Tibial artery (tissue), 4 donors: ENCODE measurements at regions not wholly inside any gene's neighbourhood (a gene's known extent, or its start where the extent isn't known, plus 50 kb on each side); places are given as distances from the start of the nearest gene placed in this dataset.

Experiments used
- DNase-seq, 2 donors: peaks; one replicate each; pipeline ENCODE4 v3.0.0-alpha.2; 2019
- H3K27ac ChIP-seq, 2 donors: fragments of 200-600 bp; sonication (generic) in 1 of 2; 1 replicate in 1 of 2; 2 replicates in 1 of 2; pipeline ENCODE4 v1.5.1; 2018 to 2019; ENCODE audit warnings: mild to moderate bottlenecking in 1 of 2
- H3K27me3 ChIP-seq, 2 donors: fragments of 200-600 bp; sonication (generic) in 1 of 2; one replicate each; pipeline versions ENCODE4 v1.5.1 to v1.6.0; 2016 to 2019
- H3K36me3 ChIP-seq, 3 donors: fragments of 200-600 bp; sonication (generic) in 2 of 3; one replicate each; pipeline ENCODE4 v1.5.1; 2016 to 2019; ENCODE audit warnings: mild to moderate bottlenecking in 2 of 3
- H3K4me1 ChIP-seq, 4 donors: fragments of 200-600 bp; sonication (generic) in 2 of 4; 1 replicate in 3 of 4; 2 replicates in 1 of 4; pipeline ENCODE4 v1.5.1; 2016 to 2019
- H3K4me3 ChIP-seq, 2 donors: fragments of 200-600 bp; sonication (generic) in 1 of 2; 1 replicate in 1 of 2; 2 replicates in 1 of 2; pipeline ENCODE4 v1.5.1; 2018 to 2019; ENCODE audit warnings: mild to moderate bottlenecking in 2 of 2
- H3K9me3 ChIP-seq, 3 donors: fragments of 200-600 bp; sonication (generic) in 1 of 3; one replicate each; pipeline ENCODE4 v1.5.1; 2016 to 2019
- intact Hi-C: fragments of 100-400 bp; cut with DNase I; formaldehyde crosslinking; loops from one replicate; pipeline ENCODE4 v1.15.0; 2023; ENCODE audit warnings: low total_unique reads
- TF ChIP-seq, protein P1 (sequence below), 2 experiments: fragments of 200-600 bp in 1 of 2; fragments of 450-650 bp in 1 of 2; IDR thresholded peaks; one replicate each; pipeline ENCODE4 v1.5.1; 2017 to 2019; ENCODE audit warnings: antibody characterized with exemption in 2 of 2, mild to moderate bottlenecking in 1 of 2, moderate library complexity in 1 of 2

GRCh38 chr5:142492781-142493281 is 168.0 kb upstream of the SPRY4 start:
- H3K27ac ChIP-seq: peak overlapping the region; percentile 38 to 63

GRCh38 chr5:142491679-142492078 is 166.9 kb upstream of the SPRY4 start:
- TF ChIP-seq, protein P1, sequence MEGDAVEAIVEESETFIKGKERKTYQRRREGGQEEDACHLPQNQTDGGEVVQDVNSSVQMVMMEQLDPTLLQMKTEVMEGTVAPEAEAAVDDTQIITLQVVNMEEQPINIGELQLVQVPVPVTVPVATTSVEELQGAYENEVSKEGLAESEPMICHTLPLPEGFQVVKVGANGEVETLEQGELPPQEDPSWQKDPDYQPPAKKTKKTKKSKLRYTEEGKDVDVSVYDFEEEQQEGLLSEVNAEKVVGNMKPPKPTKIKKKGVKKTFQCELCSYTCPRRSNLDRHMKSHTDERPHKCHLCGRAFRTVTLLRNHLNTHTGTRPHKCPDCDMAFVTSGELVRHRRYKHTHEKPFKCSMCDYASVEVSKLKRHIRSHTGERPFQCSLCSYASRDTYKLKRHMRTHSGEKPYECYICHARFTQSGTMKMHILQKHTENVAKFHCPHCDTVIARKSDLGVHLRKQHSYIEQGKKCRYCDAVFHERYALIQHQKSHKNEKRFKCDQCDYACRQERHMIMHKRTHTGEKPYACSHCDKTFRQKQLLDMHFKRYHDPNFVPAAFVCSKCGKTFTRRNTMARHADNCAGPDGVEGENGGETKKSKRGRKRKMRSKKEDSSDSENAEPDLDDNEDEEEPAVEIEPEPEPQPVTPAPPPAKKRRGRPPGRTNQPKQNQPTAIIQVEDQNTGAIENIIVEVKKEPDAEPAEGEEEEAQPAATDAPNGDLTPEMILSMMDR (IDR thresholded peaks at IDR 0.05): no peak
- intact Hi-C loops: no loop called here
- Histone ChIP-seq H3K27me3 (no peaks in the 10 kb centered on the region), H3K36me3 (no peaks in the 10 kb centered on the region), H3K9me3 (no peaks in the 10 kb centered on the region), H3K27ac (no peak overlapping the region), H3K4me3 (no peak overlapping the region), H3K4me1 (peaks cover 0 to 42% (median 20%) of the 10 kb centered on the region in 4 donors)
- DNase-seq: no peak

More at GRCh38 chr5:142492781-142493281, 168.0 kb upstream of the SPRY4 start:
- Histone ChIP-seq H3K9me3 (no peaks in the 10 kb centered on the region), H3K4me1 (peaks cover 0 to 46% (median 20%) of the 10 kb centered on the region in 4 donors), H3K27me3 (no peaks in the 10 kb centered on the region), H3K4me3 (no peak overlapping the region), H3K36me3 (no peaks in the 10 kb centered on the region)
- TF ChIP-seq, protein P1 (IDR thresholded peaks at IDR 0.05): no peak
- DNase-seq: no peak
- intact Hi-C loops: no loop called here

GRCh38 chr5:142491270-142491669 is 166.4 kb upstream of the SPRY4 start:
- no peak for DNase-seq
- Histone ChIP-seq H3K4me1 (peaks cover 0 to 38% (median 20%) of the 10 kb centered on the region in 4 donors), H3K27me3 (no peaks in the 10 kb centered on the region), H3K4me3 (no peak overlapping the region), H3K9me3 (no peaks in the 10 kb centered on the region), H3K27ac (no peak overlapping the region), H3K36me3 (no peaks in the 10 kb centered on the region)
- intact Hi-C loops: no loop called here
- TF ChIP-seq, protein P1 (IDR thresholded peaks at IDR 0.05): no peak

DNA sequence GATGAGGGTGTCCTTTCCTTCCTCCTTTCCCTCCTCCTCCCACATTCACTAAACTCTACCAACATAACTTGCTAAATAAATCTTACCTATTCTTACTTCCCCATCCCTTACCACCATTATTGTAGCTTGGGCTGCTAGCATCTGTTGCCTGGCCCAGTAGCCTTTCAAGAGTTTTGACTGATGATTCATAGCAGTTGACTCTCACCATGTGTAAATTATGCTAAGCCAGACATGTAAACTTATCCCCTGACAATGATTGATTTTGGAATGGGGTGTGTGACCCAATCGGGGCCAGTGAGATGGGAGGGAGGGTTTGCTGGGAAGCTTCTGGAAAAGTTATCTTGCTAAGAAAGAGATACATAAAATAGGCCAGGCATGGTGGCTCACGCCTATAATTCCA is 161.8 kb upstream of the SPRY4 start:
- DNase-seq: no peak
- no peak overlapping the region for H3K4me3 ChIP-seq
- H3K27me3 ChIP-seq: no peaks in the 10 kb centered on the region
- intact Hi-C loops: no loop called here
- no peaks in the 10 kb centered on the region for H3K36me3 ChIP-seq
- no peak overlapping the region for H3K27ac ChIP-seq
- peaks cover 0 to 4% (median 0%) of the 10 kb centered on the region in 4 donors for H3K4me1 ChIP-seq
- H3K9me3 ChIP-seq: peaks cover 0 to 4% (median 0%) of the 10 kb centered on the region in 3 donors
- TF ChIP-seq, protein P1 (IDR thresholded peaks at IDR 0.05): no peak

- H3K4me3 ChIP-seq: no peak overlapping the region
- no peak for DNase-seq
- peaks cover 0 to 4% (median 0%) of the 10 kb centered on the region in 3 donors for H3K9me3 ChIP-seq
- H3K27me3 ChIP-seq: no peaks in the 10 kb centered on the region
- H3K36me3 ChIP-seq: no peaks in the 10 kb centered on the region
- H3K27ac ChIP-seq: no peak overlapping the region
- H3K4me1 ChIP-seq: peaks cover 0 to 4% (median 0%) of the 10 kb centered on the region in 4 donors
- TF ChIP-seq, protein P1 (IDR thresholded peaks at IDR 0.05): no peak
- intact Hi-C loops: no loop called here
Observed at GRCh38 chr5:142486020-142486419, 161.2 kb upstream of the SPRY4 start.
